ENCODE measurements at regions not wholly inside any gene's neighbourhood (a gene's known extent, or its start where the extent isn't known, plus 50 kb on each side); places are given as distances from the start of the nearest gene placed in this dataset.

DNA sequence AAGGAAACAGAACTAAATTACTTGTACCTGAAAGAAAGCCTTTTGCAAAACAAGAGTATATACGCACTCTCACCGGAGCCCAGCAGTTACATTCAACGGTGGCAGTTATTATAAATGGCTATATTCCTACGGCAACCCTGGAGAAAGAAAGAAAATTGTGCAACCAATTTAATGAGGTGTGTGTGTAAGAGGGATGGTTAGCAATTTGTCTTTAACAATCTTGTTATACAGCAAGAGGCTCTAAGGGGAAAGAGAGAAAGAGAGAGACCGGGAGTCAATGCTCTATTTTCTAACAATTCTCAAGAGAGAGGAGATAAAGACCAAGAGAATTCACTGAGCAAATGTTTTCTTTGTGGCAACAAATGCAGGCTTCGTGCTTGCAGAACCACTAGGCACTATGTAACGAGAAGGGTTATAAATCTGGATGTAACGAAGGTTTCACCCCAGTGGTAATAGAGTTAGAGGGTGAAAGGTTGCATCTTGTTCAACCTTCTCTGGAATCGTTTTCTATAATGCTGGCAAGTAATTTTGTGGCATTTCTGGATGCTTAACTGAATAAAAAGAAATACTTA lies 359.1 kb upstream of the SPRED2 start:
- TF ChIP-seq ZNF274 (IDR thresholded peaks at IDR 0.05; ENCODE audit: low read length) (no peak), ZNF274 (tag by site-specific recombination; IDR thresholded peaks at IDR 0.05; ENCODE audit: borderline replicate concordance) (no peak), HOXC10 (CRISPR knock-in tag; IDR thresholded peaks at IDR 0.05) (no peak)
